Brain pericyte (primary cell): ENCODE measurements at regions not wholly inside any gene's neighbourhood (a gene's known extent, or its start where the extent isn't known, plus 50 kb on each side); places are given as distances from the start of the nearest gene placed in this dataset.
"Not testable (repeated sequence)": the region's sequence is repeated elsewhere in the genome, so short reads cannot be mapped to it uniquely, and the experiment has no call there.

Experiments used
- DNase-seq: peaks from one replicate; pipeline ENCODE4 v3.0.0-alpha.2; 2012; ENCODE audit warnings: low read depth, low spot score

- not testable (repeated sequence) for DNase-seq
These were observed 116.1 kb upstream of the GJE1 start for GRCh38 chr6:142016666-142017065.

- DNase-seq, result not testable (repeated sequence)
These were observed 117.3 kb upstream of the GJE1 start for GRCh38 chr6:142015463-142015862.

GRCh38 chr6:142015011-142015410 is 117.7 kb upstream of the GJE1 start:
- no peak for DNase-seq

- no peak for DNase-seq
These were observed 118.2 kb upstream of the GJE1 start for GRCh38 chr6:142014515-142014914.

GRCh38 chr6:142013875-142014495 is 118.7 kb upstream of the GJE1 start:
- no peak for DNase-seq

GRCh38 chr6:142013287-142013686 is 119.4 kb upstream of the GJE1 start:
- DNase-seq, result peak; percentile 20

GRCh38 chr6:142011775-142012174 is 121.0 kb upstream of the GJE1 start:
- DNase-seq, result no peak

GRCh38 chr6:142011156-142011555 is 121.6 kb upstream of the GJE1 start:
- DNase-seq, result no peak

GRCh38 chr6:142009647-142010046 is 123.1 kb upstream of the GJE1 start:
- no peak for DNase-seq

GRCh38 chr6:142008781-142009180 is 123.9 kb upstream of the GJE1 start:
- no peak for DNase-seq

GRCh38 chr6:142008016-142008735 is 124.5 kb upstream of the GJE1 start:
- no peak for DNase-seq

GRCh38 chr6:142005021-142005420 is 127.7 kb upstream of the GJE1 start:
- no peak for DNase-seq

GRCh38 chr6:142002825-142003405 is 129.8 kb upstream of the GJE1 start:
- DNase-seq, result no peak

GRCh38 chr6:141996823-141997222 is 135.9 kb upstream of the GJE1 start:
- DNase-seq, result no peak

GRCh38 chr6:141992109-141992508 is 140.6 kb upstream of the GJE1 start:
- DNase-seq, result no peak

- DNase-seq, result no peak
These were observed 141.9 kb upstream of the GJE1 start for GRCh38 chr6:141990840-141991239.

- DNase-seq, result no peak
These were observed 143.1 kb upstream of the GJE1 start for GRCh38 chr6:141989706-141989959.

GRCh38 chr6:141988954-141989705 is 143.6 kb upstream of the GJE1 start:
- DNase-seq, result no peak

- no peak for DNase-seq
These were observed 144.4 kb upstream of the GJE1 start for GRCh38 chr6:141988327-141988726.

GRCh38 chr6:141986457-141986856 is 146.3 kb upstream of the GJE1 start:
- no peak for DNase-seq

- DNase-seq, result no peak
These were observed 151.5 kb upstream of the GJE1 start for GRCh38 chr6:141981190-141981589.

- DNase-seq, result no peak
These were observed 154.9 kb upstream of the GJE1 start for GRCh38 chr6:141977782-141978181.

GRCh38 chr6:141976994-141977393 is 155.7 kb upstream of the GJE1 start:
- DNase-seq, result no peak
